ENCODE measurements at regions not wholly inside any gene's neighbourhood (a gene's known extent, or its start where the extent isn't known, plus 50 kb on each side); places are given as distances from the start of the nearest gene placed in this dataset.
A peak's percentile ranks its signal among the peaks of the same experiment; 100 is the strongest.

DNA sequence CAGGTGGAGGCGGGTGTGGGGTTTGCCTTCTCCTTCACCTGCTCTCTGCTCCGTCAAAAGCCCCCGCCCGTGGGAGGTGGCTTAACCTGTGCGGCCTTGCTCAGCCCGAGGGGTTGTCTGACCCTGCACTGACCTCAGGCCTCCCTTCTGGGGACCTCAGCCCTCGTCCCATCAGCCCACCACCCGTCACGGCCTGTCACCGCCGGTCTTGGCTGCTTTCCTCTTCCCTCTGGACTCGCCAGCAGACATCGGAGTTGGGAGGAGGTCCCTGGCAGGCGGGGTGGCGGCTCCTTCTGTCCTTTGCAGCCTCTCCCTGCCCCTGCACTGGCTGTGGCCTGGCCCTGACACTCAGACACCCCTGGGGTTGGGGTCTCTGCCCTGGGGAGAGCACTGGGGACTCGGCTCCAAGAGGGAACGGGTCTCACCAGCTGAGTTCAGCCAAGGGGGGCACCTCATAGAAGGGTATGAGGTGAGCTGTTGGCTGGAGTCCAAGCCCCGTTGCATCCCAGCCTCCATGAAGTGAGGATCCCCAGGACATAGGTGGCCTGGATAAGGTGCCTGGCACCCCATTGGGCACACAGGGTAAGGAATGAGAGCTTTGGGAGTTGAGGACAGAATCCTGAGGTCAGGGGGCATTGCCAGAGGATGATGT, 999.6 kb downstream of the BRD1 start:
- Histone ChIP-seq H3K4me3 (ENCODE audit: low read depth, low read length) (no peak overlapping the region), H3K27ac (ENCODE audit: extremely low read depth, low read depth, low read length) (no peak overlapping the region), H3K4me1 (ENCODE audit: control insufficient read depth, insufficient read depth, low read length) (no peaks in the 10 kb centered on the region; the same call in 1 of the 2 replicates), H3K36me3 (ENCODE audit: control insufficient read depth in 2 of 2, insufficient read depth in 1 of 2, low read length in 2 of 2) (no peaks in the 10 kb centered on the region), H3K9me3 (ENCODE audit: control insufficient read depth, insufficient read depth, low read depth, low read length) (no peaks in the 10 kb centered on the region; the same call in 1 of the 2 replicates)
- ChIA-PET CTCF (no interaction called here), POLR2A (no interaction called here)
- no peak for TF ChIP-seq ZNF837 (tag by site-specific recombination; IDR thresholded peaks at IDR 0.05)
- peak; percentile 49; the same call in 1 of the 2 replicates for TF ChIP-seq EGR2 (tag by site-specific recombination; IDR thresholded peaks at IDR 0.05; ENCODE audit: low read depth)
- TF ChIP-seq BCL6B (tag by site-specific recombination; IDR thresholded peaks at IDR 0.05): no peak
- no peak for TF ChIP-seq ZNF19 (tag by site-specific recombination; IDR thresholded peaks at IDR 0.05; ENCODE audit: low read depth)
- TF ChIP-seq ZNF354C (tag by site-specific recombination; IDR thresholded peaks at IDR 0.05; ENCODE audit: borderline replicate concordance, low read depth): no peak

GRCh38 chr22:48827268-48827846, 1000.3 kb downstream of the BRD1 start:
- ChIA-PET POLR2A (no interaction called here), CTCF (no interaction called here)
- H3K4me3 ChIP-seq (ENCODE audit: low read depth, low read length): no peak overlapping the region
- H3K36me3 ChIP-seq (ENCODE audit: control insufficient read depth in 2 of 2, insufficient read depth in 1 of 2, low read length in 2 of 2): no peaks in the 10 kb centered on the region
- H3K9me3 ChIP-seq (ENCODE audit: control insufficient read depth, insufficient read depth, low read depth, low read length): no peaks in the 10 kb centered on the region
- H3K4me1 ChIP-seq (ENCODE audit: control insufficient read depth, insufficient read depth, low read length): no peaks in the 10 kb centered on the region; the same call in 1 of the 2 replicates
- no peak overlapping the region for H3K27ac ChIP-seq (ENCODE audit: extremely low read depth, low read depth, low read length)
- no peak for TF ChIP-seq ZSCAN30 (tag by site-specific recombination; IDR thresholded peaks at IDR 0.05)
- no peak for TF ChIP-seq ZNF837 (tag by site-specific recombination; IDR thresholded peaks at IDR 0.05)
- TF ChIP-seq ZNF677 (tag by site-specific recombination; IDR thresholded peaks at IDR 0.05): no peak
- no peak for TF ChIP-seq ZBTB8A (tag by site-specific recombination; IDR thresholded peaks at IDR 0.05)
- no peak for TF ChIP-seq ZNF10 (tag by site-specific recombination; IDR thresholded peaks at IDR 0.05)
- TF ChIP-seq, protein P1, sequence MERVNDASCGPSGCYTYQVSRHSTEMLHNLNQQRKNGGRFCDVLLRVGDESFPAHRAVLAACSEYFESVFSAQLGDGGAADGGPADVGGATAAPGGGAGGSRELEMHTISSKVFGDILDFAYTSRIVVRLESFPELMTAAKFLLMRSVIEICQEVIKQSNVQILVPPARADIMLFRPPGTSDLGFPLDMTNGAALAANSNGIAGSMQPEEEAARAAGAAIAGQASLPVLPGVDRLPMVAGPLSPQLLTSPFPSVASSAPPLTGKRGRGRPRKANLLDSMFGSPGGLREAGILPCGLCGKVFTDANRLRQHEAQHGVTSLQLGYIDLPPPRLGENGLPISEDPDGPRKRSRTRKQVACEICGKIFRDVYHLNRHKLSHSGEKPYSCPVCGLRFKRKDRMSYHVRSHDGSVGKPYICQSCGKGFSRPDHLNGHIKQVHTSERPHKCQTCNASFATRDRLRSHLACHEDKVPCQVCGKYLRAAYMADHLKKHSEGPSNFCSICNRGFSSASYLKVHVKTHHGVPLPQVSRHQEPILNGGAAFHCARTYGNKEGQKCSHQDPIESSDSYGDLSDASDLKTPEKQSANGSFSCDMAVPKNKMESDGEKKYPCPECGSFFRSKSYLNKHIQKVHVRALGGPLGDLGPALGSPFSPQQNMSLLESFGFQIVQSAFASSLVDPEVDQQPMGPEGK (tag by site-specific recombination; IDR thresholded peaks at IDR 0.05): no peak
- TF ChIP-seq, protein P2, sequence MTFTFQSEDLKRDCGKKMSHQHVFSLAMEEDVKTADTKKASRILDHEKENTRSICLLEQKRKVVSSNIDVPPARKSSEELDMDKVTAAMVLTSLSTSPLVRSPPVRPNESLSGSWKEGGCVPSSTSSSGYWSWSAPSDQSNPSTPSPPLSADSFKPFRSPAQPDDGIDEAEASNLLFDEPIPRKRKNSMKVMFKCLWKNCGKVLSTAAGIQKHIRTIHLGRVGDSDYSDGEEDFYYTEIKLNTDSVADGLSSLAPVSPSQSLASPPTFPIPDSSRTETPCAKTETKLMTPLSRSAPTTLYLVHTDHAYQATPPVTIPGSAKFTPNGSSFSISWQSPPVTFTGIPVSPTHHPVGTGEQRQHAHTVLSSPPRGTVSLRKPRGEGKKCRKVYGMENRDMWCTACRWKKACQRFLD (tag by site-specific recombination; IDR thresholded peaks at IDR 0.05): no peak
- TF ChIP-seq KLF10 (tag by site-specific recombination; IDR thresholded peaks at IDR 0.05): no peak
- no peak for TF ChIP-seq ZNF239 (tag by site-specific recombination; IDR thresholded peaks at IDR 0.05)
- no peak for TF ChIP-seq ZNF169 (tag by site-specific recombination; IDR thresholded peaks at IDR 0.05)
- TF ChIP-seq ZNF24 (tag by site-specific recombination; IDR thresholded peaks at IDR 0.05): no peak
- no peak for TF ChIP-seq TCF7L2 (IDR thresholded peaks at IDR 0.05; ENCODE audit: borderline replicate concordance, low read depth, low read length)
- no peak for TF ChIP-seq ZNF596 (tag by site-specific recombination; IDR thresholded peaks at IDR 0.05)
- TF ChIP-seq, protein P3, sequence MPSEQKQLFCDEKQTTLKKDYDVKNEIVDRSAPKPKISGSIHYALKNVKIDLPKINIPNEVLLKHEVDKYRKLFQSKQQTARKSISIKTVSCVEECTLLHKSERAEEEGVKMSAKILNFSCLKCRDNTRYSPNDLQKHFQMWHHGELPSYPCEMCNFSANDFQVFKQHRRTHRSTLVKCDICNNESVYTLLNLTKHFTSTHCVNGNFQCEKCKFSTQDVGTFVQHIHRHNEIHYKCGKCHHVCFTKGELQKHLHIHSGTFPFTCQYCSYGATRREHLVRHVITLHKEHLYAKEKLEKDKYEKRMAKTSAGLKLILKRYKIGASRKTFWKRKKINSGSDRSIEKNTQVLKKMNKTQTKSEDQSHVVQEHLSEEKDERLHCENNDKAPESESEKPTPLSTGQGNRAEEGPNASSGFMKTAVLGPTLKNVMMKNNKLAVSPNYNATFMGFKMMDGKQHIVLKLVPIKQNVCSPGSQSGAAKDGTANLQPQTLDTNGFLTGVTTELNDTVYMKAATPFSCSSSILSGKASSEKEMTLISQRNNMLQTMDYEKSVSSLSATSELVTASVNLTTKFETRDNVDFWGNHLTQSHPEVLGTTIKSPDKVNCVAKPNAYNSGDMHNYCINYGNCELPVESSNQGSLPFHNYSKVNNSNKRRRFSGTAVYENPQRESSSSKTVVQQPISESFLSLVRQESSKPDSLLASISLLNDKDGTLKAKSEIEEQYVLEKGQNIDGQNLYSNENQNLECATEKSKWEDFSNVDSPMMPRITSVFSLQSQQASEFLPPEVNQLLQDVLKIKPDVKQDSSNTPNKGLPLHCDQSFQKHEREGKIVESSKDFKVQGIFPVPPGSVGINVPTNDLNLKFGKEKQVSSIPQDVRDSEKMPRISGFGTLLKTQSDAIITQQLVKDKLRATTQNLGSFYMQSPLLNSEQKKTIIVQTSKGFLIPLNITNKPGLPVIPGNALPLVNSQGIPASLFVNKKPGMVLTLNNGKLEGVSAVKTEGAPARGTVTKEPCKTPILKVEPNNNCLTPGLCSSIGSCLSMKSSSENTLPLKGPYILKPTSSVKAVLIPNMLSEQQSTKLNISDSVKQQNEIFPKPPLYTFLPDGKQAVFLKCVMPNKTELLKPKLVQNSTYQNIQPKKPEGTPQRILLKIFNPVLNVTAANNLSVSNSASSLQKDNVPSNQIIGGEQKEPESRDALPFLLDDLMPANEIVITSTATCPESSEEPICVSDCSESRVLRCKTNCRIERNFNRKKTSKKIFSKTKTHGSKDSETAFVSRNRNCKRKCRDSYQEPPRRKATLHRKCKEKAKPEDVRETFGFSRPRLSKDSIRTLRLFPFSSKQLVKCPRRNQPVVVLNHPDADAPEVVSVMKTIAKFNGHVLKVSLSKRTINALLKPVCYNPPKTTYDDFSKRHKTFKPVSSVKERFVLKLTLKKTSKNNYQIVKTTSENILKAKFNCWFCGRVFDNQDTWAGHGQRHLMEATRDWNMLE (tag by site-specific recombination; conservative IDR thresholded peaks at IDR 0.05; ENCODE audit: low read depth): no peak
- TF ChIP-seq ZNF140 (tag by site-specific recombination; IDR thresholded peaks at IDR 0.05): no peak
- no peak for TF ChIP-seq ZNF132 (tag by site-specific recombination; IDR thresholded peaks at IDR 0.05; ENCODE audit: borderline replicate concordance)
- TF ChIP-seq, protein P4, sequence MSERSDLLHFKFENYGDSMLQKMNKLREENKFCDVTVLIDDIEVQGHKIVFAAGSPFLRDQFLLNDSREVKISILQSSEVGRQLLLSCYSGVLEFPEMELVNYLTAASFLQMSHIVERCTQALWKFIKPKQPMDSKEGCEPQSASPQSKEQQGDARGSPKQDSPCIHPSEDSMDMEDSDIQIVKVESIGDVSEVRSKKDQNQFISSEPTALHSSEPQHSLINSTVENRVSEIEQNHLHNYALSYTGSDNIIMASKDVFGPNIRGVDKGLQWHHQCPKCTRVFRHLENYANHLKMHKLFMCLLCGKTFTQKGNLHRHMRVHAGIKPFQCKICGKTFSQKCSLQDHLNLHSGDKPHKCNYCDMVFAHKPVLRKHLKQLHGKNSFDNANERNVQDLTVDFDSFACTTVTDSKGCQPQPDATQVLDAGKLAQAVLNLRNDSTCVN (tag by site-specific recombination; optimal IDR thresholded peaks at IDR 0.05): no peak
